ENCODE measurements at regions not wholly inside any gene's neighbourhood (a gene's known extent, or its start where the extent isn't known, plus 50 kb on each side); places are given as distances from the start of the nearest gene placed in this dataset.

DNA sequence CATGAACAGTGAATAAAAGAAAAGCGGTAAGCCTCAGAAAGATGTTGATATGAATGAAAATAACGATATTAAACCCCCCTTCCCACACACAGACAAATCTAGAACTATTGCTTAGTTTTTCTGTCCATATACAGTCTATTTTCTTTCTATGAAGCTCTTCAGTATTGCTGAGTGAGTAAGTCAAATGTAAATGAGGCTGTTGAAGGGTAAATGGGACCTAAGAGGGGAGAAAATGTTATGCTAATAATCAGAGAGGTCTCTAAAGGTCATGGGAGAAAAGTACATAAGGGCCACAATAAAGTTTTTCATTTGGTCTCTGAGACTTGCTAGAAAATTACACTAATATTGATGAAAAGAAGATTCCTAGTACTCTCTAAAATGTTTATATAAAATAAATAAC is 56.2 kb downstream of the PABPC4L start:
- CTCF ChIA-PET, result no interaction called here
- Histone ChIP-seq H3K27ac (ENCODE audit: extremely low read depth, low read depth, low read length) (no peak overlapping the region), H3K4me3 (ENCODE audit: low read depth, low read length) (no peak overlapping the region), H3K4me1 (ENCODE audit: control insufficient read depth, insufficient read depth, low read length) (no peaks in the 10 kb centered on the region), H3K36me3 (ENCODE audit: control insufficient read depth in 2 of 2, insufficient read depth in 1 of 2, low read length in 2 of 2) (no peaks in the 10 kb centered on the region), H3K9me3 (ENCODE audit: control insufficient read depth, insufficient read depth, low read depth, low read length) (no peaks in the 10 kb centered on the region)
- POLR2A ChIA-PET, result no interaction called here
- TF ChIP-seq ZNF341 (tag by site-specific recombination; IDR thresholded peaks at IDR 0.05; ENCODE audit: low read depth), result no peak
- TF ChIP-seq, protein P1, sequence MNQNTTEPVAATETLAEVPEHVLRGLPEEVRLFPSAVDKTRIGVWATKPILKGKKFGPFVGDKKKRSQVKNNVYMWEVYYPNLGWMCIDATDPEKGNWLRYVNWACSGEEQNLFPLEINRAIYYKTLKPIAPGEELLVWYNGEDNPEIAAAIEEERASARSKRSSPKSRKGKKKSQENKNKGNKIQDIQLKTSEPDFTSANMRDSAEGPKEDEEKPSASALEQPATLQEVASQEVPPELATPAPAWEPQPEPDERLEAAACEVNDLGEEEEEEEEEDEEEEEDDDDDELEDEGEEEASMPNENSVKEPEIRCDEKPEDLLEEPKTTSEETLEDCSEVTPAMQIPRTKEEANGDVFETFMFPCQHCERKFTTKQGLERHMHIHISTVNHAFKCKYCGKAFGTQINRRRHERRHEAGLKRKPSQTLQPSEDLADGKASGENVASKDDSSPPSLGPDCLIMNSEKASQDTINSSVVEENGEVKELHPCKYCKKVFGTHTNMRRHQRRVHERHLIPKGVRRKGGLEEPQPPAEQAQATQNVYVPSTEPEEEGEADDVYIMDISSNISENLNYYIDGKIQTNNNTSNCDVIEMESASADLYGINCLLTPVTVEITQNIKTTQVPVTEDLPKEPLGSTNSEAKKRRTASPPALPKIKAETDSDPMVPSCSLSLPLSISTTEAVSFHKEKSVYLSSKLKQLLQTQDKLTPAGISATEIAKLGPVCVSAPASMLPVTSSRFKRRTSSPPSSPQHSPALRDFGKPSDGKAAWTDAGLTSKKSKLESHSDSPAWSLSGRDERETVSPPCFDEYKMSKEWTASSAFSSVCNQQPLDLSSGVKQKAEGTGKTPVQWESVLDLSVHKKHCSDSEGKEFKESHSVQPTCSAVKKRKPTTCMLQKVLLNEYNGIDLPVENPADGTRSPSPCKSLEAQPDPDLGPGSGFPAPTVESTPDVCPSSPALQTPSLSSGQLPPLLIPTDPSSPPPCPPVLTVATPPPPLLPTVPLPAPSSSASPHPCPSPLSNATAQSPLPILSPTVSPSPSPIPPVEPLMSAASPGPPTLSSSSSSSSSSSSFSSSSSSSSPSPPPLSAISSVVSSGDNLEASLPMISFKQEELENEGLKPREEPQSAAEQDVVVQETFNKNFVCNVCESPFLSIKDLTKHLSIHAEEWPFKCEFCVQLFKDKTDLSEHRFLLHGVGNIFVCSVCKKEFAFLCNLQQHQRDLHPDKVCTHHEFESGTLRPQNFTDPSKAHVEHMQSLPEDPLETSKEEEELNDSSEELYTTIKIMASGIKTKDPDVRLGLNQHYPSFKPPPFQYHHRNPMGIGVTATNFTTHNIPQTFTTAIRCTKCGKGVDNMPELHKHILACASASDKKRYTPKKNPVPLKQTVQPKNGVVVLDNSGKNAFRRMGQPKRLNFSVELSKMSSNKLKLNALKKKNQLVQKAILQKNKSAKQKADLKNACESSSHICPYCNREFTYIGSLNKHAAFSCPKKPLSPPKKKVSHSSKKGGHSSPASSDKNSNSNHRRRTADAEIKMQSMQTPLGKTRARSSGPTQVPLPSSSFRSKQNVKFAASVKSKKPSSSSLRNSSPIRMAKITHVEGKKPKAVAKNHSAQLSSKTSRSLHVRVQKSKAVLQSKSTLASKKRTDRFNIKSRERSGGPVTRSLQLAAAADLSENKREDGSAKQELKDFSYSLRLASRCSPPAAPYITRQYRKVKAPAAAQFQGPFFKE (tag by site-specific recombination; IDR thresholded peaks at IDR 0.05; ENCODE audit: borderline replicate concordance), result no peak
- TF ChIP-seq ZNF561 (tag by site-specific recombination; IDR thresholded peaks at IDR 0.05; ENCODE audit: borderline replicate concordance), result no peak

DNA sequence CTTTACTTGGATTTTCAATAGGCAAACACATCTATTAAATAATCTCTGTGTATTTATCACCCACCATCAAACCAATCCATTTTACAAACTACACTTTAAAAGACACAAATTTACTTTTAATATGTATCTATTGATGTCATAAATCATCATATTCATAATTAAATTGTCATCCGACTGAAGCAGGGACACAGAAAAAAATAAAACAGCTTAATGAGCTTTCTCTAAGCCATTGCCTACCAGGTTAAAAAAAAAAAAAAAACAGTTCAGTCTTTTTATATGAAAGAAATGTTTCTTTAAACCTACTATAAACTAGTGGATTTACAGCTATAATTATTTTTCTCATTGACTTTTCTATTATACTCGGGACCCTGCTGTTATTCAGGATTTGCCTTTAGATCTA is 57.3 kb downstream of the PABPC4L start:
- H3K36me3 ChIP-seq (ENCODE audit: control insufficient read depth in 2 of 2, insufficient read depth in 1 of 2, low read length in 2 of 2), result no peaks in the 10 kb centered on the region
- no peak overlapping the region for H3K27ac ChIP-seq (ENCODE audit: extremely low read depth, low read depth, low read length)
- CTCF ChIA-PET, result no interaction called here
- H3K9me3 ChIP-seq (ENCODE audit: control insufficient read depth, insufficient read depth, low read depth, low read length), result no peaks in the 10 kb centered on the region
- POLR2A ChIA-PET, result interaction anchor here (0.5 kb wide), 1 partner anchor 10 kb away, joined by 4 read pairs; no protein-coding TSS in a partner anchor
- H3K4me1 ChIP-seq (ENCODE audit: control insufficient read depth, insufficient read depth, low read length), result no peaks in the 10 kb centered on the region
- no peak overlapping the region for H3K4me3 ChIP-seq (ENCODE audit: low read depth, low read length)
- TF ChIP-seq ZNF132 (tag by site-specific recombination; IDR thresholded peaks at IDR 0.05; ENCODE audit: borderline replicate concordance) (no peak), ZNF529 (tag by site-specific recombination; IDR thresholded peaks at IDR 0.05; ENCODE audit: insufficient replicate concordance) (no peak), ZNF311 (tag by site-specific recombination; IDR thresholded peaks at IDR 0.05; ENCODE audit: borderline replicate concordance) (no peak), ZNF433 (tag by site-specific recombination; IDR thresholded peaks at IDR 0.05; ENCODE audit: low read depth) (no peak), ZNF19 (tag by site-specific recombination; IDR thresholded peaks at IDR 0.05; ENCODE audit: low read depth) (no peak), ZNF654 (tag by site-specific recombination; IDR thresholded peaks at IDR 0.05; ENCODE audit: low read depth) (no peak), SP3 (tag by site-specific recombination; IDR thresholded peaks at IDR 0.05) (no peak), ZBTB1 (tag by site-specific recombination; IDR thresholded peaks at IDR 0.05) (no peak)
- TF ChIP-seq, protein P2, sequence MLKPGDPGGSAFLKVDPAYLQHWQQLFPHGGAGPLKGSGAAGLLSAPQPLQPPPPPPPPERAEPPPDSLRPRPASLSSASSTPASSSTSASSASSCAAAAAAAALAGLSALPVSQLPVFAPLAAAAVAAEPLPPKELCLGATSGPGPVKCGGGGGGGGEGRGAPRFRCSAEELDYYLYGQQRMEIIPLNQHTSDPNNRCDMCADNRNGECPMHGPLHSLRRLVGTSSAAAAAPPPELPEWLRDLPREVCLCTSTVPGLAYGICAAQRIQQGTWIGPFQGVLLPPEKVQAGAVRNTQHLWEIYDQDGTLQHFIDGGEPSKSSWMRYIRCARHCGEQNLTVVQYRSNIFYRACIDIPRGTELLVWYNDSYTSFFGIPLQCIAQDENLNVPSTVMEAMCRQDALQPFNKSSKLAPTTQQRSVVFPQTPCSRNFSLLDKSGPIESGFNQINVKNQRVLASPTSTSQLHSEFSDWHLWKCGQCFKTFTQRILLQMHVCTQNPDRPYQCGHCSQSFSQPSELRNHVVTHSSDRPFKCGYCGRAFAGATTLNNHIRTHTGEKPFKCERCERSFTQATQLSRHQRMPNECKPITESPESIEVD (tag by site-specific recombination; IDR thresholded peaks at IDR 0.05), result no peak
- TF ChIP-seq, protein P3, sequence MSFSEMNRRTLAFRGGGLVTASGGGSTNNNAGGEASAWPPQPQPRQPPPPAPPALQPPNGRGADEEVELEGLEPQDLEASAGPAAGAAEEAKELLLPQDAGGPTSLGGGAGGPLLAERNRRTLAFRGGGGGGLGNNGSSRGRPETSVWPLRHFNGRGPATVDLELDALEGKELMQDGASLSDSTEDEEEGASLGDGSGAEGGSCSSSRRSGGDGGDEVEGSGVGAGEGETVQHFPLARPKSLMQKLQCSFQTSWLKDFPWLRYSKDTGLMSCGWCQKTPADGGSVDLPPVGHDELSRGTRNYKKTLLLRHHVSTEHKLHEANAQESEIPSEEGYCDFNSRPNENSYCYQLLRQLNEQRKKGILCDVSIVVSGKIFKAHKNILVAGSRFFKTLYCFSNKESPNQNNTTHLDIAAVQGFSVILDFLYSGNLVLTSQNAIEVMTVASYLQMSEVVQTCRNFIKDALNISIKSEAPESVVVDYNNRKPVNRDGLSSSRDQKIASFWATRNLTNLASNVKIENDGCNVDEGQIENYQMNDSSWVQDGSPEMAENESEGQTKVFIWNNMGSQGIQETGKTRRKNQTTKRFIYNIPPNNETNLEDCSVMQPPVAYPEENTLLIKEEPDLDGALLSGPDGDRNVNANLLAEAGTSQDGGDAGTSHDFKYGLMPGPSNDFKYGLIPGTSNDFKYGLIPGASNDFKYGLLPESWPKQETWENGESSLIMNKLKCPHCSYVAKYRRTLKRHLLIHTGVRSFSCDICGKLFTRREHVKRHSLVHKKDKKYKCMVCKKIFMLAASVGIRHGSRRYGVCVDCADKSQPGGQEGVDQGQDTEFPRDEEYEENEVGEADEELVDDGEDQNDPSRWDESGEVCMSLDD (tag by site-specific recombination; IDR thresholded peaks at IDR 0.05), result no peak
